AG04450 (cell line): ENCODE measurements at regions not wholly inside any gene's neighbourhood (a gene's known extent, or its start where the extent isn't known, plus 50 kb on each side); places are given as distances from the start of the nearest gene placed in this dataset.

Source experiments
- CTCF ChIA-PET: fragments of 300-600, 350-600 bp; formaldehyde crosslinking; extraction: SDS; loops from one replicate; lab custom pipeline; 2022; ENCODE audit warnings: antibody characterized with exemption, inconsistent platforms; lab: Charles Lee
- POLR2A ChIA-PET: fragments of 350-600 bp; formaldehyde crosslinking; extraction: SDS; loops from one replicate; lab custom pipeline; 2021; ENCODE audit warnings: antibody characterized with exemption, inconsistent platforms; lab: Yijun Ruan, JAX
- DNase-seq: peaks from one replicate; pipeline ENCODE4 v3.0.0-alpha.2; 2011; ENCODE audit warnings: low read depth, low spot score
- H3K27ac ChIP-seq: one replicate; pipeline ENCODE4 v1.5.1; 2012; ENCODE audit warnings: low read depth, low read length, control low read depth
- H3K27me3 ChIP-seq: one replicate; pipeline ENCODE4 v1.6.0; 2012; ENCODE audit warnings: low read length; ENCODE audit not compliant: control insufficient read depth, insufficient read depth
- H3K4me3 ChIP-seq: 2 replicates; pipeline ENCODE4 v1.5.1; 2011; ENCODE audit warnings: mild to moderate bottlenecking, low read depth, low read length, control low read depth
- H3K9me3 ChIP-seq: 2 replicates; pipeline ENCODE4 v1.5.1; 2012; ENCODE audit warnings: low read length; ENCODE audit not compliant: control insufficient read depth, insufficient read depth
- CTCF ChIP-seq: IDR thresholded peaks from 2 replicates; pipeline ENCODE4 v1.5.1; 2011; ENCODE audit warnings: low read depth, low read length, control low read depth, inconsistent platforms

DNA sequence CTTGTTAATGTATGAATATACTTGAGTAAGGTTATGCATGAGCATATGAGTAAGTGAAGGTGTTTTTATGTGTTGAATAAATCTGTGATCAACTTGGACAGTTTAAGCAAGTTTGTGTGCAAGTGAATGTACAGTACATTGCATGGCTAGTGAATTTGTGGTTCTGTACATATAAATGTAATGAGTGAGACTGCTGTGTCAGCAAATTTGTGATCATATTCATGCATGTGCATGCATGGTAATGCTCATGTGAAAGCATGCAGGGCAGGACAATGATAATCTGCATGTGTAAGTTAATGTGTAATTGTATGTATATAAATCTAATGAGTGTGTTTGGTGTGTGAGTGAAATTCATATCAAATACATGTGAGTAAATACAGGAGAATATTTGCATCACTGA lies 188.5 kb downstream of the PWWP3B start:
- POLR2A ChIA-PET = no interaction called here
- H3K9me3 ChIP-seq = no peaks in the 10 kb centered on the region

DNA sequence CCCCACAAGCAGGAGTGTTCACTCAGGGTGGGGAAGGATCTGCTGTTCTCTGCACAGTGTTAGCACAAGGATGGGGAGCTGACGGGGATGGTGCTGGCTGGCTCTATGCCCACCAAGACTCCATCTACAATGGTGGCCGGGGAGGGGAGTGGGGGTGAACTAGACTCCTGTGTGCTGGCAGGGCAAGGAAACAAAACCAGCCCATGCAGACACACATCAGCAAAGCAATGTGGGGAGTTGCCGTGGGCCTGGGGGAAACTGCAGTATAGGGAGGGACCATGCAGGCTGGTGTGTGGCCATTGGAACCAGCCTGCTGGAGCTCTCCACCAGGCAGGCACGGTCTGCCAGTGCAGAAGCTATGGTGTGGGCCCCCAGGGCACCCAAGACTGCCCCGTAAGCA lies 195.1 kb downstream of the PWWP3B start:
- POLR2A ChIA-PET = no interaction called here
- no peak for DNase-seq
- H3K27me3 ChIP-seq = no peaks in the 10 kb centered on the region
- CTCF ChIA-PET = no interaction called here
- H3K4me3 ChIP-seq = no peak overlapping the region
- no peak overlapping the region for H3K27ac ChIP-seq
- peaks cover 4% of the 10 kb centered on the region; the same call in 1 of the 2 replicates for H3K9me3 ChIP-seq
- TF ChIP-seq CTCF = no peak

More for the DNA sequence above, 188.5 kb downstream of the PWWP3B start:
- CTCF ChIA-PET = no interaction called here
- H3K27ac ChIP-seq = no peak overlapping the region
- DNase-seq = no peak
- H3K27me3 ChIP-seq = no peaks in the 10 kb centered on the region
- H3K4me3 ChIP-seq = no peak overlapping the region
- no peak for TF ChIP-seq CTCF

GRCh38 chrX:106378616-106379015 lies 210.5 kb downstream of the PWWP3B start:
- no peak for TF ChIP-seq CTCF
- Histone ChIP-seq H3K9me3 (no peaks in the 10 kb centered on the region), H3K27me3 (no peaks in the 10 kb centered on the region), H3K27ac (no peak overlapping the region), H3K4me3 (no peak overlapping the region)
- POLR2A ChIA-PET = no interaction called here
- DNase-seq = no peak
- CTCF ChIA-PET = no interaction called here

- POLR2A ChIA-PET = no interaction called here
- DNase-seq = no peak
- CTCF ChIA-PET = interaction anchor here (1.2 kb wide), 1 partner anchor 24 kb away, joined by 3 read pairs; no protein-coding TSS in a partner anchor
Measured at GRCh38 chrX:106391284-106391911, 220.4 kb upstream of the RADX start.

More at GRCh38 chrX:106391284-106391911, 220.4 kb upstream of the RADX start:
- Histone ChIP-seq H3K27ac (no peak overlapping the region), H3K4me3 (no peak overlapping the region), H3K27me3 (no peaks in the 10 kb centered on the region), H3K9me3 (no peaks in the 10 kb centered on the region)
- TF ChIP-seq CTCF = no peak
